WERI-Rb-1 (cell line): ENCODE measurements at regions not wholly inside any gene's neighbourhood (a gene's known extent, or its start where the extent isn't known, plus 50 kb on each side); places are given as distances from the start of the nearest gene placed in this dataset.

Source experiments
- DNase-seq: peaks from one replicate; pipeline ENCODE4 v3.0.0-alpha.2; 2020
- H3K27ac ChIP-seq: fragments of 250-450 bp; sonication (Bioruptor Pico); 2 replicates; pipeline ENCODE4 v1.5.1; 2020; ENCODE audit warnings: mild to moderate bottlenecking, moderate library complexity
- H3K27me3 ChIP-seq: fragments of 250-450 bp; sonication (Bioruptor Pico); 2 replicates; pipeline ENCODE4 v1.5.1; 2021; ENCODE audit warnings: mild to moderate bottlenecking, low read depth, moderate library complexity; ENCODE audit not compliant: insufficient read depth, severe bottlenecking
- H3K36me3 ChIP-seq: fragments of 250-450 bp; sonication (Bioruptor Pico); 2 replicates; pipeline ENCODE4 v1.5.1; 2020; ENCODE audit warnings: mild to moderate bottlenecking, moderate library complexity
- H3K4me3 ChIP-seq: 2 replicates; pipeline ENCODE4 v1.5.1; 2011; ENCODE audit warnings: low read depth, mild to moderate bottlenecking, control low read depth, low read length
- H3K9me3 ChIP-seq: fragments of 250-450 bp; sonication (Bioruptor Pico); 2 replicates; pipeline ENCODE4 v1.5.1; 2021; ENCODE audit warnings: mild to moderate bottlenecking, moderate library complexity; ENCODE audit not compliant: severe bottlenecking
- CTCF ChIP-seq: IDR thresholded peaks from 2 replicates; pipeline ENCODE4 v1.5.1; 2011; ENCODE audit warnings: low read depth, mild to moderate bottlenecking, control low read depth, inconsistent platforms, low read length

- no peaks in the 10 kb centered on the region for H3K36me3 ChIP-seq
- H3K27ac ChIP-seq = no peak overlapping the region
- no peaks in the 10 kb centered on the region for H3K9me3 ChIP-seq
- no peak for TF ChIP-seq CTCF
- DNase-seq = no peak
- no peak overlapping the region for H3K4me3 ChIP-seq
- H3K27me3 ChIP-seq = peaks cover 14% of the 10 kb centered on the region
These were observed 85.6 kb upstream of the FST start for GRCh38 chr5:53394808-53395207.

- Histone ChIP-seq H3K27me3 (peaks cover 14% of the 10 kb centered on the region), H3K27ac (no peak overlapping the region), H3K36me3 (no peaks in the 10 kb centered on the region), H3K9me3 (no peaks in the 10 kb centered on the region), H3K4me3 (no peak overlapping the region)
- no peak for TF ChIP-seq CTCF
- no peak for DNase-seq
These were observed 83.2 kb upstream of the FST start for GRCh38 chr5:53397141-53397757.

- no peaks in the 10 kb centered on the region for H3K36me3 ChIP-seq
- no peak for TF ChIP-seq CTCF
These were observed 82.6 kb upstream of the FST start for GRCh38 chr5:53397845-53398244.

GRCh38 chr5:53399926-53400697 lies 80.3 kb upstream of the FST start:
- Histone ChIP-seq H3K27ac (no peak overlapping the region), H3K36me3 (no peaks in the 10 kb centered on the region), H3K9me3 (no peaks in the 10 kb centered on the region), H3K27me3 (peaks cover 8% of the 10 kb centered on the region), H3K4me3 (no peak overlapping the region)
- TF ChIP-seq CTCF = no peak
- DNase-seq = no peak

More at GRCh38 chr5:53397845-53398244, 82.6 kb upstream of the FST start:
- peaks cover 14% of the 10 kb centered on the region for H3K27me3 ChIP-seq
- H3K4me3 ChIP-seq = no peak overlapping the region
- no peaks in the 10 kb centered on the region for H3K9me3 ChIP-seq
- no peak overlapping the region for H3K27ac ChIP-seq
- no peak for DNase-seq

GRCh38 chr5:53403291-53403690 lies 77.1 kb upstream of the FST start:
- no peak overlapping the region for H3K27ac ChIP-seq
- no peaks in the 10 kb centered on the region for H3K9me3 ChIP-seq
- no peaks in the 10 kb centered on the region for H3K36me3 ChIP-seq
- no peak overlapping the region for H3K4me3 ChIP-seq
- no peaks in the 10 kb centered on the region for H3K27me3 ChIP-seq
- no peak for TF ChIP-seq CTCF
- DNase-seq = no peak
